WTC11 (cell line): ENCODE measurements at regions not wholly inside any gene's neighbourhood (a gene's known extent, or its start where the extent isn't known, plus 50 kb on each side); places are given as distances from the start of the nearest gene placed in this dataset.

Experiments
- ATAC-seq: fragments of 200-7000 bp; cut with Tn5 transposase; 2 replicates; pipeline ENCODE4 v1.10.0; 2021; ENCODE audit warnings: mild to moderate bottlenecking, moderate library complexity
- CTCF ChIA-PET: fragments of 300-600 bp; sonication (Branson Sonifier 250); formaldehyde crosslinking; loops from one replicate; lab custom pipeline; 2021; ENCODE audit warnings: antibody characterized with exemption; lab: Charles Lee
- POLR2A ChIA-PET: fragments of 350-600 bp; sonication (Branson Sonifier 250); formaldehyde crosslinking; loops from one replicate; lab custom pipeline; 2021; ENCODE audit warnings: antibody characterized with exemption; lab: Charles Lee
- DNase-seq: peaks from one replicate; pipeline ENCODE4 v3.0.0; 2021; ENCODE audit warnings: low spot score
- H3K27ac Mint-ChIP-seq: 2 replicates; pipeline ENCODE4 v1.8.0; 2021; ENCODE audit warnings: mixed read lengths
- H3K27me3 Mint-ChIP-seq: 2 replicates; pipeline ENCODE4 v1.8.0; 2021; ENCODE audit warnings: low read depth, mild to moderate bottlenecking, moderate library complexity, mixed read lengths
- H3K36me3 Mint-ChIP-seq: 2 replicates; pipeline ENCODE4 v1.8.0; 2021; ENCODE audit warnings: mixed read lengths
- H3K4me1 Mint-ChIP-seq: 2 replicates; pipeline ENCODE4 v1.8.0; 2022; ENCODE audit warnings: mixed read lengths
- H3K4me3 Mint-ChIP-seq: 2 replicates; pipeline ENCODE4 v1.8.0; 2021; ENCODE audit warnings: mild to moderate bottlenecking, moderate library complexity, mixed read lengths
- H3K9me3 Mint-ChIP-seq: 2 replicates; pipeline ENCODE4 v1.8.0; 2021; ENCODE audit warnings: mixed read lengths
- IRF1 ChIP-seq: sonication (generic); formaldehyde crosslinking; IDR thresholded peaks from 2 replicates; pipeline ENCODE4 v1.8.0; 2023; ENCODE audit warnings: missing genetic modification reagents
- PREB ChIP-seq: sonication (generic); formaldehyde crosslinking; IDR thresholded peaks from 2 replicates; pipeline ENCODE4 v1.8.1; 2022; ENCODE audit warnings: mild to moderate bottlenecking, missing genetic modification reagents, moderate library complexity, borderline replicate concordance
- SP1 ChIP-seq: sonication (generic); formaldehyde crosslinking; conservative IDR thresholded peaks from 2 replicates; pipeline ENCODE4 v1.8.1; 2022; ENCODE audit warnings: missing genetic modification reagents
- ZBTB21 ChIP-seq: sonication (generic); formaldehyde crosslinking; IDR thresholded peaks from 2 replicates; pipeline ENCODE4 v1.8.1; 2023; ENCODE audit warnings: mild to moderate bottlenecking, missing genetic modification reagents, borderline replicate concordance
- ZNF138 ChIP-seq: sonication (generic); formaldehyde crosslinking; conservative IDR thresholded peaks from 2 replicates; pipeline ENCODE4 v1.8.1; 2022; ENCODE audit warnings: mild to moderate bottlenecking, moderate library complexity, missing genetic modification reagents
- ZNF425 ChIP-seq: fragments of 250-450 bp; sonication (Bioruptor Pico); conservative IDR thresholded peaks from 2 replicates; pipeline ENCODE4 v1.9.0; 2021; ENCODE audit warnings: mild to moderate bottlenecking
- TF ChIP-seq, protein P1 (sequence below): sonication (generic); formaldehyde crosslinking; IDR thresholded peaks from 2 replicates; pipeline ENCODE4 v1.8.1; 2022; ENCODE audit warnings: low read depth, mild to moderate bottlenecking, moderate library complexity, missing genetic modification reagents, borderline replicate concordance
- TF ChIP-seq, protein P2 (sequence below): sonication (generic); formaldehyde crosslinking; IDR thresholded peaks from 2 replicates; pipeline ENCODE4 v1.8.0; 2023; ENCODE audit warnings: mild to moderate bottlenecking, missing genetic modification reagents
- TF ChIP-seq, protein P3 (sequence below): sonication (generic); formaldehyde crosslinking; IDR thresholded peaks from 2 replicates; pipeline ENCODE4 v1.8.0; 2023; ENCODE audit warnings: missing genetic modification reagents, mild to moderate bottlenecking, borderline replicate concordance

GRCh38 chr9:89743216-89743572, 138.4 kb downstream of the GADD45G start:
- Mint-ChIP-seq H3K9me3 (no peaks in the 10 kb centered on the region), H3K4me1 (peaks cover 18% of the 10 kb centered on the region), H3K27ac (no peak overlapping the region), H3K4me3 (no peak overlapping the region), H3K36me3 (no peaks in the 10 kb centered on the region), H3K27me3 (no peaks in the 10 kb centered on the region)
- ATAC-seq (no peak), DNase-seq (no peak)
- POLR2A ChIA-PET, result interaction anchor here (0.6 kb wide), 1 partner anchor 376 kb away, joined by 3 read pairs; no protein-coding TSS in a partner anchor
- no peak for TF ChIP-seq SP1
- TF ChIP-seq, protein P1, sequence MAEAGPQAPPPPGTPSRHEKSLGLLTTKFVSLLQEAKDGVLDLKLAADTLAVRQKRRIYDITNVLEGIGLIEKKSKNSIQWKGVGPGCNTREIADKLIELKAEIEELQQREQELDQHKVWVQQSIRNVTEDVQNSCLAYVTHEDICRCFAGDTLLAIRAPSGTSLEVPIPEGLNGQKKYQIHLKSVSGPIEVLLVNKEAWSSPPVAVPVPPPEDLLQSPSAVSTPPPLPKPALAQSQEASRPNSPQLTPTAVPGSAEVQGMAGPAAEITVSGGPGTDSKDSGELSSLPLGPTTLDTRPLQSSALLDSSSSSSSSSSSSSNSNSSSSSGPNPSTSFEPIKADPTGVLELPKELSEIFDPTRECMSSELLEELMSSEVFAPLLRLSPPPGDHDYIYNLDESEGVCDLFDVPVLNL (CRISPR knock-in tag), result no peak
- no peak for TF ChIP-seq ZBTB21 (CRISPR knock-in tag)
- no peak for TF ChIP-seq PREB (CRISPR knock-in tag)
- CTCF ChIA-PET, result interaction anchor here (0.6 to 2.4 kb wide), 14 partner anchors 9 to 356 kb away, joined by 3 to 24 read pairs (median 4); no protein-coding TSS in a partner anchor

- DNase-seq (peak; percentile 63), ATAC-seq (peak; percentile 95)
- Mint-ChIP-seq H3K4me1 (peaks cover 12% of the 10 kb centered on the region), H3K4me3 (no peak overlapping the region), H3K9me3 (no peaks in the 10 kb centered on the region), H3K27me3 (no peaks in the 10 kb centered on the region), H3K36me3 (no peaks in the 10 kb centered on the region)
- ChIA-PET POLR2A (interaction anchor here (0.6 kb wide), 1 partner anchor 375 kb away, joined by 3 read pairs; no protein-coding TSS in a partner anchor), CTCF (interaction anchor here (0.6 to 2.4 kb wide), 17 partner anchors 8 to 358 kb away, joined by 3 to 24 read pairs (median 3); no protein-coding TSS in a partner anchor)
- peak; percentile 61; the same call in 1 of the 2 replicates for TF ChIP-seq ZNF138 (CRISPR knock-in tag)
- TF ChIP-seq, protein P2, sequence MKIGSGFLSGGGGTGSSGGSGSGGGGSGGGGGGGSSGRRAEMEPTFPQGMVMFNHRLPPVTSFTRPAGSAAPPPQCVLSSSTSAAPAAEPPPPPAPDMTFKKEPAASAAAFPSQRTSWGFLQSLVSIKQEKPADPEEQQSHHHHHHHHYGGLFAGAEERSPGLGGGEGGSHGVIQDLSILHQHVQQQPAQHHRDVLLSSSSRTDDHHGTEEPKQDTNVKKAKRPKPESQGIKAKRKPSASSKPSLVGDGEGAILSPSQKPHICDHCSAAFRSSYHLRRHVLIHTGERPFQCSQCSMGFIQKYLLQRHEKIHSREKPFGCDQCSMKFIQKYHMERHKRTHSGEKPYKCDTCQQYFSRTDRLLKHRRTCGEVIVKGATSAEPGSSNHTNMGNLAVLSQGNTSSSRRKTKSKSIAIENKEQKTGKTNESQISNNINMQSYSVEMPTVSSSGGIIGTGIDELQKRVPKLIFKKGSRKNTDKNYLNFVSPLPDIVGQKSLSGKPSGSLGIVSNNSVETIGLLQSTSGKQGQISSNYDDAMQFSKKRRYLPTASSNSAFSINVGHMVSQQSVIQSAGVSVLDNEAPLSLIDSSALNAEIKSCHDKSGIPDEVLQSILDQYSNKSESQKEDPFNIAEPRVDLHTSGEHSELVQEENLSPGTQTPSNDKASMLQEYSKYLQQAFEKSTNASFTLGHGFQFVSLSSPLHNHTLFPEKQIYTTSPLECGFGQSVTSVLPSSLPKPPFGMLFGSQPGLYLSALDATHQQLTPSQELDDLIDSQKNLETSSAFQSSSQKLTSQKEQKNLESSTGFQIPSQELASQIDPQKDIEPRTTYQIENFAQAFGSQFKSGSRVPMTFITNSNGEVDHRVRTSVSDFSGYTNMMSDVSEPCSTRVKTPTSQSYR (CRISPR knock-in tag), result 0 out of 2 replicates have a peak, but pooled peaks have one; percentile 28
- no peak for TF ChIP-seq ZNF425
- no peak for TF ChIP-seq IRF1 (CRISPR knock-in tag)
- TF ChIP-seq, protein P3, sequence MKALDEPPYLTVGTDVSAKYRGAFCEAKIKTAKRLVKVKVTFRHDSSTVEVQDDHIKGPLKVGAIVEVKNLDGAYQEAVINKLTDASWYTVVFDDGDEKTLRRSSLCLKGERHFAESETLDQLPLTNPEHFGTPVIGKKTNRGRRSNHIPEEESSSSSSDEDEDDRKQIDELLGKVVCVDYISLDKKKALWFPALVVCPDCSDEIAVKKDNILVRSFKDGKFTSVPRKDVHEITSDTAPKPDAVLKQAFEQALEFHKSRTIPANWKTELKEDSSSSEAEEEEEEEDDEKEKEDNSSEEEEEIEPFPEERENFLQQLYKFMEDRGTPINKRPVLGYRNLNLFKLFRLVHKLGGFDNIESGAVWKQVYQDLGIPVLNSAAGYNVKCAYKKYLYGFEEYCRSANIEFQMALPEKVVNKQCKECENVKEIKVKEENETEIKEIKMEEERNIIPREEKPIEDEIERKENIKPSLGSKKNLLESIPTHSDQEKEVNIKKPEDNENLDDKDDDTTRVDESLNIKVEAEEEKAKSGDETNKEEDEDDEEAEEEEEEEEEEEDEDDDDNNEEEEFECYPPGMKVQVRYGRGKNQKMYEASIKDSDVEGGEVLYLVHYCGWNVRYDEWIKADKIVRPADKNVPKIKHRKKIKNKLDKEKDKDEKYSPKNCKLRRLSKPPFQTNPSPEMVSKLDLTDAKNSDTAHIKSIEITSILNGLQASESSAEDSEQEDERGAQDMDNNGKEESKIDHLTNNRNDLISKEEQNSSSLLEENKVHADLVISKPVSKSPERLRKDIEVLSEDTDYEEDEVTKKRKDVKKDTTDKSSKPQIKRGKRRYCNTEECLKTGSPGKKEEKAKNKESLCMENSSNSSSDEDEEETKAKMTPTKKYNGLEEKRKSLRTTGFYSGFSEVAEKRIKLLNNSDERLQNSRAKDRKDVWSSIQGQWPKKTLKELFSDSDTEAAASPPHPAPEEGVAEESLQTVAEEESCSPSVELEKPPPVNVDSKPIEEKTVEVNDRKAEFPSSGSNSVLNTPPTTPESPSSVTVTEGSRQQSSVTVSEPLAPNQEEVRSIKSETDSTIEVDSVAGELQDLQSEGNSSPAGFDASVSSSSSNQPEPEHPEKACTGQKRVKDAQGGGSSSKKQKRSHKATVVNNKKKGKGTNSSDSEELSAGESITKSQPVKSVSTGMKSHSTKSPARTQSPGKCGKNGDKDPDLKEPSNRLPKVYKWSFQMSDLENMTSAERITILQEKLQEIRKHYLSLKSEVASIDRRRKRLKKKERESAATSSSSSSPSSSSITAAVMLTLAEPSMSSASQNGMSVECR (CRISPR knock-in tag), result no peak
- TF ChIP-seq, all 79 proteins: peak for 2
- peak overlapping the region; percentile 66 for H3K27ac Mint-ChIP-seq
Observed at GRCh38 chr9:89743573-89744254, 138.9 kb downstream of the GADD45G start.
